ENCODE measurements at regions not wholly inside any gene's neighbourhood (a gene's known extent, or its start where the extent isn't known, plus 50 kb on each side); places are given as distances from the start of the nearest gene placed in this dataset.

DNA sequence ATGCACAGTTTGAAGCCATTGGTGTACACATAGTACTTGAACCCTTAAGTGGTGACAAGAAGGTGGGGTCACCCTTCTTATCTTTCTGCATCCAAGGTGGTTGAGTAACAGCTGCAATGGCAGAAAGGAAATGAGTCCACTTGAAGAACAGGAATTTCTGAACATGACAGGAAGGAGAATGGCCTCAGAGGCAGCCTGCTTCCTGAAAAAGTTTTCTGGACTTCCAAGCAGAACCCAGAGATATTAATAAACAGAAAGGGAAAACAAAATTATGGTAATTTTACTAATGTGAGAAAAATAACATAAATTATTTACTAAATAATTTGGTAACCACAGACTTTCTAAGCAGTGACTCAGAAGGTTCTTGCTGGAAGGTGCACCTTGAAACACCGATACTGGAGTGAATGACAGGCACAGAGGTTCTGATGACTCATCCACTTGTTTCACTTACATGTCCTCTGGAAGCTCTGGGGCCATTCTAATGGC is 119.9 kb upstream of the HS3ST1 start:
- TF ChIP-seq, protein P1, sequence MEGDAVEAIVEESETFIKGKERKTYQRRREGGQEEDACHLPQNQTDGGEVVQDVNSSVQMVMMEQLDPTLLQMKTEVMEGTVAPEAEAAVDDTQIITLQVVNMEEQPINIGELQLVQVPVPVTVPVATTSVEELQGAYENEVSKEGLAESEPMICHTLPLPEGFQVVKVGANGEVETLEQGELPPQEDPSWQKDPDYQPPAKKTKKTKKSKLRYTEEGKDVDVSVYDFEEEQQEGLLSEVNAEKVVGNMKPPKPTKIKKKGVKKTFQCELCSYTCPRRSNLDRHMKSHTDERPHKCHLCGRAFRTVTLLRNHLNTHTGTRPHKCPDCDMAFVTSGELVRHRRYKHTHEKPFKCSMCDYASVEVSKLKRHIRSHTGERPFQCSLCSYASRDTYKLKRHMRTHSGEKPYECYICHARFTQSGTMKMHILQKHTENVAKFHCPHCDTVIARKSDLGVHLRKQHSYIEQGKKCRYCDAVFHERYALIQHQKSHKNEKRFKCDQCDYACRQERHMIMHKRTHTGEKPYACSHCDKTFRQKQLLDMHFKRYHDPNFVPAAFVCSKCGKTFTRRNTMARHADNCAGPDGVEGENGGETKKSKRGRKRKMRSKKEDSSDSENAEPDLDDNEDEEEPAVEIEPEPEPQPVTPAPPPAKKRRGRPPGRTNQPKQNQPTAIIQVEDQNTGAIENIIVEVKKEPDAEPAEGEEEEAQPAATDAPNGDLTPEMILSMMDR (conservative IDR thresholded peaks at IDR 0.05; ENCODE audit: low read depth, low read length), result no peak
- TF ChIP-seq EZH2 (IDR thresholded peaks at IDR 0.05; ENCODE audit: low read length, unreplicated experiment) (no peak), EZH2phosphoT487 (IDR thresholded peaks at IDR 0.05; ENCODE audit: borderline replicate concordance, low read length) (no peak)

Measured in PC-3 (cell line).